ENCODE measurements at regions not wholly inside any gene's neighbourhood (a gene's known extent, or its start where the extent isn't known, plus 50 kb on each side); places are given as distances from the start of the nearest gene placed in this dataset.

- H3K4me3 ChIP-seq (ENCODE audit: low read depth, low read length) = no peak overlapping the region
- TF ChIP-seq, protein P1, sequence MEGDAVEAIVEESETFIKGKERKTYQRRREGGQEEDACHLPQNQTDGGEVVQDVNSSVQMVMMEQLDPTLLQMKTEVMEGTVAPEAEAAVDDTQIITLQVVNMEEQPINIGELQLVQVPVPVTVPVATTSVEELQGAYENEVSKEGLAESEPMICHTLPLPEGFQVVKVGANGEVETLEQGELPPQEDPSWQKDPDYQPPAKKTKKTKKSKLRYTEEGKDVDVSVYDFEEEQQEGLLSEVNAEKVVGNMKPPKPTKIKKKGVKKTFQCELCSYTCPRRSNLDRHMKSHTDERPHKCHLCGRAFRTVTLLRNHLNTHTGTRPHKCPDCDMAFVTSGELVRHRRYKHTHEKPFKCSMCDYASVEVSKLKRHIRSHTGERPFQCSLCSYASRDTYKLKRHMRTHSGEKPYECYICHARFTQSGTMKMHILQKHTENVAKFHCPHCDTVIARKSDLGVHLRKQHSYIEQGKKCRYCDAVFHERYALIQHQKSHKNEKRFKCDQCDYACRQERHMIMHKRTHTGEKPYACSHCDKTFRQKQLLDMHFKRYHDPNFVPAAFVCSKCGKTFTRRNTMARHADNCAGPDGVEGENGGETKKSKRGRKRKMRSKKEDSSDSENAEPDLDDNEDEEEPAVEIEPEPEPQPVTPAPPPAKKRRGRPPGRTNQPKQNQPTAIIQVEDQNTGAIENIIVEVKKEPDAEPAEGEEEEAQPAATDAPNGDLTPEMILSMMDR (IDR thresholded peaks at IDR 0.05; ENCODE audit: low read depth, low read length) = no peak
Measured at GRCh38 chr2:8317418-8317817, 364.4 kb upstream of the ID2 start.

- no peak overlapping the region for H3K4me3 ChIP-seq (ENCODE audit: low read depth, low read length)
- TF ChIP-seq, protein P1 (IDR thresholded peaks at IDR 0.05; ENCODE audit: low read depth, low read length) = no peak
Measured at GRCh38 chr2:8319219-8319618, 362.6 kb upstream of the ID2 start.

DNA sequence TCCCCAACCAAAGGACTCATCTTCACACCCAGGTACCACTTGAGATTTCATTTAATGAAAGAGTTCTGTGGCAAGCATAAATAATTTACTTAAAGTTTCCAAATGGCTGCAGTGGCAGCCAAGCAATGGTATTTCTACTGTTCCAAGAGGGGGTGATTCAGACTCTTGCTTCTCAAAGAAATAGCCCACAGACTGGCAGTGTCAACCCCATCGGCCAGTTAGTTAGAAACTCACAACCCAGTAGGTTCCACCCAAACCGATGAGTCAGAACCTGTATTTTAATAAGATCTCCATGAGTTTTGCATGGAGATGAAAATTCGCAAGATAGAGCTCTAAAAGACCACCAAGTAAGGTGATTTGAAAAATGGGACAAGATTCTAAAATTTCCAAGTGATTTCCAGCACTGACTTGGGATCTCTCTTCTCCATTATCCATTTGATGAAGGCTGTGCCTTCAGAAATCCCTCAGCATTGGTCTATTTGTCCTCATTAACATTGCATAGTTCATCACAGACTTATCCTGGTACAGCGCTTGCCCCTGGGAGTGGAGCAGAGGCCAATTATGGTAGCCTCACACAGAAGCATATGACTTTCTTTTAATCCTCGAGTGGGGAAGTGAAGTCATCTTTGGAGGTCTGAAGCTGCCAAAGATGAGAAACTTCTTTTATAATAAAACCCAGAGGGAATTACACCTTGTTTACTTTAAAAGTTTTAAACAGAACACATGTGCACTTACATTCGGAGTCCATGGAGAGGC lies 361.4 kb upstream of the ID2 start:
- TF ChIP-seq, protein P1 (IDR thresholded peaks at IDR 0.05; ENCODE audit: low read depth, low read length) = no peak
- no peak overlapping the region for H3K4me3 ChIP-seq (ENCODE audit: low read depth, low read length)

DNA sequence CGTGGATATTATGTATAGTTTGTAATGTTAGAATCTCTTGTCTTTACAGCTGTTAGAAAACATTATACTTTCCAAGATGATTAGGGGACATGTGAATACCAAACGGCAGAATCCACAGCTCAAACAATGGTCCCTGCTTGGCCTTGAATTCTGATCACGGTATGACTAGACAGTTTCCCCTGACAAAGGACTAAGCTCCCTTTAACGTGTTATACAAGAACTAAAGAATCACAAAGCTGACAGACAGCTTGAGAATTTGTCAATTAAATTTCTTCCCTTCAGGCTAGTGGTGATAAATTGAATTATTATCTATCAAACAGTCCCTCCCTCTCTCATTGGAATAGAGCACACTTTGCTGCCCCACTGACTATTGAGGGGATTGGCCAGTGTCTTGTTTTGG lies 359.2 kb upstream of the ID2 start:
- TF ChIP-seq, protein P1 (IDR thresholded peaks at IDR 0.05; ENCODE audit: low read depth, low read length) = no peak
- no peak overlapping the region for H3K4me3 ChIP-seq (ENCODE audit: low read depth, low read length)

GRCh38 chr2:8324164-8324856 lies 357.5 kb upstream of the ID2 start:
- TF ChIP-seq, protein P1 (IDR thresholded peaks at IDR 0.05; ENCODE audit: low read depth, low read length) = no peak
- H3K4me3 ChIP-seq (ENCODE audit: low read depth, low read length) = no peak overlapping the region

- no peak overlapping the region for H3K4me3 ChIP-seq (ENCODE audit: low read depth, low read length)
- TF ChIP-seq, protein P1 (IDR thresholded peaks at IDR 0.05; ENCODE audit: low read depth, low read length) = no peak
Measured at GRCh38 chr2:8324901-8325300, 357.0 kb upstream of the ID2 start.
